Hematopoietic multipotent progenitor cell treated with erythropoietin and hydrocortisone succinate and interleukin-3 and kit ligand, for 17 days (in vitro differentiated cells): ENCODE measurements at regions not wholly inside any gene's neighbourhood (a gene's known extent, or its start where the extent isn't known, plus 50 kb on each side); places are given as distances from the start of the nearest gene placed in this dataset.

ENCODE experiments used
- DNase-seq: peaks from one replicate; pipeline ENCODE4 v3.0.0-alpha.2; 2015; ENCODE audit warnings: low spot score

GRCh38 chr7:98514211-98515031 lies 102.7 kb upstream of the NPTX2 start:
- no peak for DNase-seq

- DNase-seq = no peak
Measured at GRCh38 chr7:98511175-98511574, 105.9 kb upstream of the NPTX2 start.

DNA sequence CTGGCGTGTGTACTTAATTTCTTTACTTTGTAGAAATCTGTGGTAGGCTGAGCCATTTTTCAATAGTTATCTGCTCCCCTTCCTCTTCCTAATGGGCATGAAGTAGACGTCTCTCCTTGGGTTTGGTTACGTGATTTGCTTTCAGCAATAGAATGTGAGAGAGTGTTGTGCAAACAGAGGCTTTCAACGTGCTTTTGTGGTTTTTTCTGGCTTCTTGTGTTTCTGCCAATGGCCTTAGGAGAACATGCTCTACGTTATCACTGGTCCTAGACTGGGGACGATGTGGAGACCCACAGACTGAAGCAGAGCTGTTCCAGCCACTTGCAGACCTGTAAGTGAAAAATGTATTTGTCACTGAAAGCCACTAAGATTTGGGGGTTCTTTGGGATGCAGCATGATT lies 107.2 kb upstream of the NPTX2 start:
- no peak for DNase-seq

- no peak for DNase-seq
Measured at GRCh38 chr7:98506471-98506870, 105.6 kb upstream of the BAIAP2L1 start.

GRCh38 chr7:98500764-98501163 lies 99.9 kb upstream of the BAIAP2L1 start:
- no peak for DNase-seq

DNA sequence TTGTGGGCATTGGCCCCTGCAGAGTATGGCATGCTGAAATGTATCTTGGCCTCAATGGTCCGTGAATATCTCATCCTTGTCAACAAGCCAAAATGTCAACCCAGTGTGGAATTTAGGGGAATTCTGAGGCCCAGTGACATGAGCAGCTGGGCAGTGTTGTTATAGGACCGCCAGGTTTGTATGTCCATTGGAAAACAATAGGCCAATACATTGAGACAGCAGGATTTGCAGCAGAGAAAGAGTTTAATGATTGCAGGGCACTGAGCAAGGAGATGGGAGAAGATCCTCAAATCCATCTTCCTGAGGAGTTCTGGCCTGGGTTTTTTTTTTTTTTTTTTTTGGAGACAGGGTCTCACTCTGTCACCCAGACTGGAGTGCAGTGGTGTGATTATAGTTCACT lies 95.7 kb upstream of the BAIAP2L1 start:
- no peak for DNase-seq

DNA sequence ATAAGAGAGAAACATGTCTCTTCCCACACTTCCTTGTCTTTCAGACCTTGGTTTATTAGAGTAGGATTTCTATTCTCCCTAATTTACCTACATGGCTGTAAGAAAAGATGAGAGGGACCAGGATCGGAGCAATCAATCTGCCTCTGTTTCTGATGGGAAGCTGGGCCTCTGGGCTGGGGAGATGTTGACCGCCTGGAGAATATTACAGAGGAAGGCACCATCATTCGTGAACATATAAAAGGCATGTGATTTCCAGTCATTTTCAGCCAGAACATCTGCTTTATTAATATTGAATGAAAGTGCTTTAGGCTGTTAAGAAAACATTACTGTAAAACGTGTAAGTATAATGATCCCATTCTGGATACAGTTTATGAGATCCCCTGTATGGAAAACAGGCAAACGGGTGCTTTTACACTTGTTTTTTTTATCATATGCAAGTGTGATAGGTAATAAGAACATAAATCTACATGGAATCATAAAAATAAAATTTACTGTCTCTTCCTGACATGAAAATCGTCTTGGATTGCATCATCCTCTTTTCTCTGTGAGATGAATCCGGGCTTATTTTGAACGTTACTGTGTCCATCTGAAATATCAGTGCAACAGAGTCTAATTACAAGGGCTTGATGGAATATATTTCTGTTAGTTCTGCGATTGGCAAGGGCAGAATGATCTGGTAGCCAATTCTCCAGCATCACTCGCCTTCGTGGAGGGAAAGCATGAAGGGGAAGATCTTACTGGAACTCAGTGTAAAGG lies 94.5 kb upstream of the BAIAP2L1 start:
- DNase-seq = no peak

DNA sequence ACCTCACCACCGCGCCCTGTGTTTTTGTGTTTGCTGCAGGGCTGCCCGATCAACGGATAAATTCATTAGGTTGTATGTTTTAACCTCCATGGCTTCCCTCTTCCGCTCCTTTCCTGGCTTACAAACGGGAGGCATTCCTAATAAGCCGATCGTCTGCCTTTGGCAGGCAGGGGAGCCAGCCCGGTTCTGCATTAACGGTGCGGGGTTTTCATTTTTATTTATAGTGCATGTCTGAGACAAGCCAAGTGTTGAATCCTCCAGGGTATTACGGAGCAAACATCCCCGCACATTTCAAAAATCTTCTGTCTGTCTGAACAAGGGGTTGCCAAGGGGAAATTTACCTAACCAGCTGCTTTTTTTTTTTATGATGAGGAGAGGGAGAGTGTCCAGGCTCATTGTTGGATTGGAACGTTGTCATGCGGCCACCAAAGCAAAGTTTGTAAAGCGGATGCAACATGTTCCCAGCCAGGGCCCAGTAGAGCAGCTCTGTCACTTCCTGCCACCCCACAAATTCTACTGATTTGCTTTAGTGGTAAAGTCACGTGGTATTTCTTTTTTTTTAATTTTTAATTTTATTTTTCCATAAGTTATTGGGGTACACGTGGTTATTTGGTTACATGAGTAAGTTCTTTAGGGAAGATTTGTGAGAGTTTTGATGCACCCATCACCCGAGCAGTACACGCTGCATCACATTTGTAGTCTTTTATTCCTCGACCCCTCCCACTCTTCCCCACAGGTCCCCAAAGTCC lies 92.3 kb upstream of the BAIAP2L1 start:
- no peak for DNase-seq

DNA sequence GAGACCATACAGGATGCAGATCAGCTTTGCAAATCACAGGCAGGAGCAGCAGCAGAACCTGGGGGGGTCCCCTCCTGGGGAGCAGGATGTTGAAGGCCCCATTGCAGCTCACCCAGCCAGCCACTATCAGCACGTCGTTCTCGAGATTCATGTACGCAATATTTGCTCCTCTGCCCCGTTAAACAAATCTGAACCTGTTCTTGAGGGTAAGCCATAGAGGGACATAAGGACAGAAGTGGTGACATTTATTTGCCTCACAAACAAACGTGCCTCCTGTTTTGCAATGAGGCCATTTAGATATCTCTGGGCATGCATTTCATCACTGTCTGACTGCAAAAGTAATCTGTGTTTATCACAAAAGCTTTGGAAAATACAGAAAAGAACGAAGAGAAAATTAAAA lies 87.3 kb upstream of the BAIAP2L1 start:
- no peak for DNase-seq

- no peak for DNase-seq
Measured at GRCh38 chr7:98483964-98484545, 83.2 kb upstream of the BAIAP2L1 start.

DNA sequence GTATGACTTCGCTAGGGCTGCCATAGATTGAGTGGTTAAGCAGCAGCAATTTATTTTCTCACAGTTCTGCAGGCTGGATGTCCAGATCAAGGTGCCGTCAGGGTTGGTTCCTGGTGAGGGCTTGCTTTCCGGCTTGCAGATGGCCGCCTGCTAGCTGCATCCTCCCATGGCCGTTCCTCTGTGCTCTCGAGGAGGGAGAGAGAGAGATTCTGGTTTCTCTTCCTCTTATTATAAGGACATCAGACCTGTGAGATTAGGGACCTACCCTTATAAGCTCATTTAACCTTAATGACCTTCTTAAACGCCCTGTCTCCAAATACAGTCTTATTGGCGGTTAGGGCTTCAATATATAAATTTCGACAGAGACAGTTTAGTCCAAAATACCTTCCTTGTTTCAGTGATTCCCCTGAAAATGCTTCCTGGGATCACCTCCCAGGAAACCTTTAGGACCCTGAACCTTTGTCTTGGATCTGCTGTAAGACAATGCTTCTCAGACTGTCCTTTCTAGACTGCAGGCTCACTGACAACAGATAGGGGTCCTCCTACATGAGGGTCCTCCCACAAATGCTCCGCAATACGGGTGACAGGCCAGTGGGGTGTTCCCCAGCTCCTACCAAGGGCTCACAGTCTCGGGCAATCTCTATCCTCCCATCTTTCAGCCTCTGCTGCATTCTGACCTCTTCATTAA lies 82.5 kb upstream of the BAIAP2L1 start:
- no peak for DNase-seq

DNA sequence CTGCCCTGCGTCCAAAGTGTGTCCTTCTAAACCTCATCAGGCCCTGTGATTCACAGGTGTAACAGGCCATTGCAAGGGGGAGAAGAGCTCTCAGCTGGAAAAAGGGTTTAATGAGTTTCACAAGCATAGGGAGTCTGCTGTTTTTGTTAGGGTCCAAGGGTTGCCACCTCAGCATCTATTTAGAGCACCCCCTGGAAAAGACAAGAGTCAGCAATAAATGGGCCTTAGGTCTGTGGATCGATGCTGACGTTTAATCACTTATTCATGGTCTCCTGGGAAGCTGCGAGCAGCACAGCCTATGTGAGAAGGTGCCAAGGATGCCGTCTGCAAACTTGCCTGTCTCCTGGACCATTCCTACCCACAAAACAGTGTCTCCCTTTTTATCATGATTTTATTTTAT lies 78.4 kb upstream of the BAIAP2L1 start:
- no peak for DNase-seq

DNA sequence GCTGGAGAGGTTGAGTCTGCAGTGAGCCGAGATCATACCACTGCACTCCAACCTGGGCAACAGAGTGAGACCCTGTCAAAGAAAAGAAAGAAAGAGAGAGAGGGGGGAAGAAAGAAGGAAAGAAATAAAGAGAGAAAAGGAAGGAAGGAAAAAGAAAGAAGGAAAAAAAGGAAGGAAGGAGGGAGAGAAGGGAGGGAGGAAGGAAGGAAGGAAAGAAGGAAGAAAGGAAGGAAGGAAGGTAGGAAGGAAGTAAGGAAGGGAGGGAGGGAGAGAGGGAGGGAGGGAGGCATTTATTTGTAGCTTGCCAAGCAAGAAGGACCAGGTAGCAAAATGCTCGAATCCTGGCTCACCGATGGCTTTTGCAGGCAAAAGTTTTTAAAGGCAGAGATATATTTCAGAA lies 74.5 kb upstream of the BAIAP2L1 start:
- DNase-seq = no peak

DNA sequence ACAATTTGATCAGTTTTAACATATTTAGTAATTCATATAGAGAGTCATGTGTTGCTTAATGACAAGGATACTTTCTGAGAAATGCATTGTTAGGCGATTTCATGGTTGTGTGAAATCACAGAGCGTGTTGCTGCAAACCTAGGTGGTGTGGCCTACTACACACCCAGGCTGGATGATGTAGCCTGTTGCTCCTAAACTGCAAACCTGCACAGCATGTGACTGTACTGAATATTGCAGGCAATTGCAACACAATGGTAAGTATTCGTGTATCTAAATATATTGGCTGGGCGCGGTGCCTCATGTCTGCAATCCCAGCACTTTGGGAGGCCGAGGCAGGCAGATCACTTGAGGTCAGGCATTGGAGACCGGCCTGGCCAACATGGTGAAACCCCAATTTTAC lies 73.7 kb upstream of the BAIAP2L1 start:
- no peak for DNase-seq

DNA sequence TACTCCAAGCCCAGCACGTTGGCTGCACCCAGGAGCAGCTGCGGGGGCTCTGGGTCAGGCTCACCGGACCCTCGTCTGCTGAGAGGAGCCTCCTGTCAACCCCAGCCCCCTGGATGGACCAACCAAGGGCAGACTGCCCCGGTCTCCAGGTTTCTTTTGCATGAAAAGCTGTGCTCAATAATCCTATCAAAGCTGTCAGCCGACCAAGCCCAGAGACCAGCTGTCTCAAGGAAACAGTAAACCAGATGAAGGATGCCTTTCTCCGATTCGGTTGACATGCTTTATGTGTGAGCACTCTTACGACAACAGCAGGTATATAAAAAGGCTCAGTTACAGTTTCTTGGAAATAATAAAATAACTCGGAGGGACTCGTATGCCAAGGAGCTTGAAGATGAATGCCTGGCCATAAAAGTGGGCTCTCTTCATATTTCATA lies 71.6 kb upstream of the BAIAP2L1 start:
- no peak for DNase-seq

- peak; percentile 38 for DNase-seq
Measured at GRCh38 chr7:98470485-98471240, 69.8 kb upstream of the BAIAP2L1 start.

DNA sequence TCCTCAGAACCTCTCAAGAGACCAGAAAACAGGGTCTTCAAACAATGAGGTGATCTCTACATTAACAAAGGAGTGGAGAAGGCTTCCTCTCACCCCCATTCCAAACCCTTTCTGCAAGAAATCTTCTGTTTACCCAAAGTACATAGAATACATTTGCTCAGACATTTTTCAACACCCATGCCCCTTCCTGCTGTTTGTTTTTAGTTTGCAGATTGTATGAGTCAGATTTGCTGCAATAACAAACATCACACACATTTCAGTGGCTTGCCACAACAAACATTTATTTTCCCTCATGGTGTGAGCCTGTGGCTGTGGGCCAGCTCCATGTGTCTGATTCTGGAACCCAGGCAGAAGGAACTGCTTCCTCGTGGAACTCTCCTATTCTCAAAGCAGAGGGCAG lies 68.2 kb upstream of the BAIAP2L1 start:
- no peak for DNase-seq

DNA sequence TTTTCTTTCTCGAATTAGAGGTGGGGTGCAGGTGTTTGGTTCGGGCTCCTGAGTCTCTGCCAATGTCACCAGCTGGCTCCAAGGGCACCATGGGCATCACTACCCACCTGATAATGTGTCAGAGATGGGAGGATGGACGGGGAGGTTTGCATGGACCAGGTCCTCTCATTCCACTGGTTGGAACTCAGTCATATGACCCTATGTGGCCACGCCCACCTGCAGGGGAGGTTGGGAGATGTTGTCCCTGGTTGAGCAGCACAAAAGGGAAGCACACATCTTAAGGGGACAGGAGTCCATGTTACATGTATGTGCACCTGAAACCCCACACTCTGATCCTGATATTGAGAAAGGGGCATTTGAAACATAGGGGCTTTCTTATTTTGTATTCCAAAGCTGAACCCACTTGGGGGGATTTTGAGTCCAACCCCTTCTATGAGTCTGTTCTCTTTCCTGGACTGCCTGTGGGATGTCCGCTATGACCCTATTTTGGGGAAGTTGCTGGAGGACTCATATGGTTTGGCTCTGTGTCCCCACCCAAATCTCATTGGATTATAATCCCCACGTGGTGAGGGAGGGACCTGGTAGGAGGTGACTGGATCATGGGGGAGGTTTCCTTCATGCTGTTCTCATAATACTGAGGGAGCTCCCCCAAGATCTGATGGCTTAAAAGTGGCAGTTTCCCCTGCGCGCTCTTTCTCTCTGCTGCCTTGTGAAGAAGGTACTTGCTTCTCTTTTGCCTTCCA lies 66.9 kb upstream of the BAIAP2L1 start:
- DNase-seq = no peak

DNA sequence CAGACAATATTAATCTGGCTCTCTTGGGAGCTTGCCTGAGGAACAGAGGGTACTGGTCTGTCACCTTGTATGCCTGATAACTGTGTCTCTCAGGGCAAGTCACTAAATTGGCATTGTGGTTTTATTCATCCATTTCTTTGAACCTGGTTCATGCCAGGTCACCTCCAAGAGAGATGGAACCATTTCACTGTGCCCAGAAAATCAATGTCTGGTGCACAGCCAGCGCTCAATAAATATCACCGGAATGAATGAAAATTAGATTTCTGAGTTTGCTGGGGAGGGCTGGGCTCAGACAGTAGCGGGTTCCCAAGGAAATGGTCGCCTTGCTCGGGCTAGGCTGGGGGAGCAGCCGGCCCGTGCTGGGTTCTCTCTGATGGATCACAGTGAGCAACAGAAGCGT lies 64.1 kb upstream of the BAIAP2L1 start:
- DNase-seq = no peak

- DNase-seq = no peak
Measured at GRCh38 chr7:98464558-98464940, 63.7 kb upstream of the BAIAP2L1 start.
